ENCODE measurements at regions not wholly inside any gene's neighbourhood (a gene's known extent, or its start where the extent isn't known, plus 50 kb on each side); places are given as distances from the start of the nearest gene placed in this dataset.

- Histone ChIP-seq H3K4me2 (ENCODE audit: low read length, poor library complexity, severe bottlenecking) (no peak overlapping the region), H2BK12ac (ENCODE audit: low read length in 2 of 2) (peak overlapping the region in 1 of 2 experiments; percentile 74), H3K18ac (ENCODE audit: low read depth in 1 of 2, low read length in 2 of 2) (no peak overlapping the region), H3K4ac (ENCODE audit: low read depth in 1 of 2, low read length in 2 of 2) (peak overlapping the region in 1 of 2 experiments; percentile 32), H3K14ac (ENCODE audit: low read length in 2 of 2) (no peak overlapping the region), H4K91ac (ENCODE audit: low read length) (peak overlapping the region; percentile 28), H3K23ac (ENCODE audit: low read length in 2 of 2) (no peak overlapping the region), H3K27ac (ENCODE audit: low read length, poor library complexity, severe bottlenecking) (no peak overlapping the region), H3K4me3 (ENCODE audit: insufficient read depth in 1 of 2, low read depth in 1 of 2, low read length in 2 of 2) (no peak overlapping the region), H2AK5ac (ENCODE audit: low read length, severe bottlenecking) (no peak overlapping the region), H3K36me3 (ENCODE audit: control insufficient read depth in 1 of 2, insufficient read depth in 2 of 2, low read depth in 1 of 2, low read length in 2 of 2) (no peaks in the 10 kb centered on the region), H2AFZ (ENCODE audit: low read depth, low read length) (no peak overlapping the region), H3K4me1 (ENCODE audit: control insufficient read depth, insufficient read depth, low read depth, low read length) (peaks cover 7% of the 10 kb centered on the region), H3K9me3 (ENCODE audit: control insufficient read depth, low read length) (no peaks in the 10 kb centered on the region), H2BK15ac (ENCODE audit: low read depth, poor library complexity, severe bottlenecking) (no peak overlapping the region), H2BK5ac (ENCODE audit: low read depth, low read length, poor library complexity, severe bottlenecking) (no peak overlapping the region), H3K79me1 (replicated peaks; ENCODE audit: low read length, poor library complexity, severe bottlenecking) (no peaks in the 10 kb centered on the region), H3K27me3 (ENCODE audit: control insufficient read depth in 1 of 2, insufficient read depth in 1 of 2, low read length in 2 of 2) (no peaks in the 10 kb centered on the region), H3K9ac (ENCODE audit: low read length) (no peak overlapping the region), H2BK120ac (ENCODE audit: low read depth, low read length) (no peak overlapping the region), H4K8ac (ENCODE audit: low read length) (no peak overlapping the region)
- 87% methylated on average over 5 of the region's 5 CpGs for WGBS
- DNase-seq, result no peak
Measured at GRCh38 chr20:50277064-50277415, 86.4 kb downstream of the CEBPB start.

GRCh38 chr20:50277460-50278376, 87.1 kb downstream of the CEBPB start:
- peak overlapping the region; percentile 65 for H3K9ac ChIP-seq (ENCODE audit: low read length)
- H2BK12ac ChIP-seq (ENCODE audit: low read length in 2 of 2), result peak overlapping the region; percentile 69 to 81
- peak overlapping the region; percentile 4 to 42 for H3K4ac ChIP-seq (ENCODE audit: low read depth in 1 of 2, low read length in 2 of 2)
- no peak overlapping the region for H2AFZ ChIP-seq (ENCODE audit: low read depth, low read length)
- peaks cover 7% of the 10 kb centered on the region for H3K4me1 ChIP-seq (ENCODE audit: control insufficient read depth, insufficient read depth, low read depth, low read length)
- H3K36me3 ChIP-seq (ENCODE audit: control insufficient read depth in 1 of 2, insufficient read depth in 2 of 2, low read depth in 1 of 2, low read length in 2 of 2), result no peaks in the 10 kb centered on the region
- 94% methylated on average over 14 of the region's 16 CpGs for WGBS
- no peak overlapping the region for H3K4me2 ChIP-seq (ENCODE audit: low read length, poor library complexity, severe bottlenecking)
- H4K91ac ChIP-seq (ENCODE audit: low read length), result peak overlapping the region; percentile 90
- no peak overlapping the region for H2BK5ac ChIP-seq (ENCODE audit: low read depth, low read length, poor library complexity, severe bottlenecking)
- H3K27ac ChIP-seq (ENCODE audit: low read length, poor library complexity, severe bottlenecking), result no peak overlapping the region
- H2BK120ac ChIP-seq (ENCODE audit: low read depth, low read length), result peak overlapping the region; percentile 20
- H3K27me3 ChIP-seq (ENCODE audit: control insufficient read depth in 1 of 2, insufficient read depth in 1 of 2, low read length in 2 of 2), result no peaks in the 10 kb centered on the region
- H3K9me3 ChIP-seq (ENCODE audit: control insufficient read depth, low read length), result no peaks in the 10 kb centered on the region
- H3K79me1 ChIP-seq (replicated peaks; ENCODE audit: low read length, poor library complexity, severe bottlenecking), result no peaks in the 10 kb centered on the region
- peak overlapping the region; percentile 78 for H2BK15ac ChIP-seq (ENCODE audit: low read depth, poor library complexity, severe bottlenecking)
- peak overlapping the region in 1 of 2 experiments; percentile 27 for H3K14ac ChIP-seq (ENCODE audit: low read length in 2 of 2)
- H2AK5ac ChIP-seq (ENCODE audit: low read length, severe bottlenecking), result no peak overlapping the region
- H3K18ac ChIP-seq (ENCODE audit: low read depth in 1 of 2, low read length in 2 of 2), result peak overlapping the region; percentile 9 to 74
- DNase-seq, result peak; percentile 34
- peak overlapping the region; percentile 49 for H4K8ac ChIP-seq (ENCODE audit: low read length)
- H3K23ac ChIP-seq (ENCODE audit: low read length in 2 of 2), result no peak overlapping the region
- no peak overlapping the region for H3K4me3 ChIP-seq (ENCODE audit: insufficient read depth in 1 of 2, low read depth in 1 of 2, low read length in 2 of 2)

GRCh38 chr20:50278377-50278683, 87.7 kb downstream of the CEBPB start:
- peak overlapping the region in 1 of 2 experiments; percentile 45 for H3K4ac ChIP-seq (ENCODE audit: low read depth in 1 of 2, low read length in 2 of 2)
- peak overlapping the region; percentile 9 for H2BK120ac ChIP-seq (ENCODE audit: low read depth, low read length)
- H3K4me3 ChIP-seq (ENCODE audit: insufficient read depth in 1 of 2, low read depth in 1 of 2, low read length in 2 of 2), result no peak overlapping the region
- H3K36me3 ChIP-seq (ENCODE audit: control insufficient read depth in 1 of 2, insufficient read depth in 2 of 2, low read depth in 1 of 2, low read length in 2 of 2), result no peaks in the 10 kb centered on the region
- peak overlapping the region; percentile 65 for H3K9ac ChIP-seq (ENCODE audit: low read length)
- peak overlapping the region; percentile 75 to 90 for H3K18ac ChIP-seq (ENCODE audit: low read depth in 1 of 2, low read length in 2 of 2)
- no peaks in the 10 kb centered on the region for H3K27me3 ChIP-seq (ENCODE audit: control insufficient read depth in 1 of 2, insufficient read depth in 1 of 2, low read length in 2 of 2)
- no peak overlapping the region for H3K27ac ChIP-seq (ENCODE audit: low read length, poor library complexity, severe bottlenecking)
- H2BK12ac ChIP-seq (ENCODE audit: low read length in 2 of 2), result peak overlapping the region; percentile 72 to 85
- H3K14ac ChIP-seq (ENCODE audit: low read length in 2 of 2), result peak overlapping the region in 1 of 2 experiments; percentile 35
- DNase-seq, result no peak
- H3K23ac ChIP-seq (ENCODE audit: low read length in 2 of 2), result no peak overlapping the region
- no peak overlapping the region for H2BK15ac ChIP-seq (ENCODE audit: low read depth, poor library complexity, severe bottlenecking)
- H4K8ac ChIP-seq (ENCODE audit: low read length), result no peak overlapping the region
- peaks cover 10% of the 10 kb centered on the region for H3K4me1 ChIP-seq (ENCODE audit: control insufficient read depth, insufficient read depth, low read depth, low read length)
- peak overlapping the region; percentile 61 for H4K91ac ChIP-seq (ENCODE audit: low read length)
- H3K4me2 ChIP-seq (ENCODE audit: low read length, poor library complexity, severe bottlenecking), result no peak overlapping the region
- H2AK5ac ChIP-seq (ENCODE audit: low read length, severe bottlenecking), result no peak overlapping the region
- no peaks in the 10 kb centered on the region for H3K9me3 ChIP-seq (ENCODE audit: control insufficient read depth, low read length)
- no peak overlapping the region for H2BK5ac ChIP-seq (ENCODE audit: low read depth, low read length, poor library complexity, severe bottlenecking)
- no peaks in the 10 kb centered on the region for H3K79me1 ChIP-seq (replicated peaks; ENCODE audit: low read length, poor library complexity, severe bottlenecking)
- 84% methylated on average over 5 of the region's 5 CpGs for WGBS
- H2AFZ ChIP-seq (ENCODE audit: low read depth, low read length), result no peak overlapping the region

GRCh38 chr20:50278684-50279531, 88.3 kb downstream of the CEBPB start:
- H3K4me3 ChIP-seq (ENCODE audit: insufficient read depth in 1 of 2, low read depth in 1 of 2, low read length in 2 of 2), result no peak overlapping the region
- H3K79me1 ChIP-seq (replicated peaks; ENCODE audit: low read length, poor library complexity, severe bottlenecking), result no peaks in the 10 kb centered on the region
- H3K23ac ChIP-seq (ENCODE audit: low read length in 2 of 2), result no peak overlapping the region
- H2BK15ac ChIP-seq (ENCODE audit: low read depth, poor library complexity, severe bottlenecking), result peak overlapping the region; percentile 29
- H3K9ac ChIP-seq (ENCODE audit: low read length), result peak overlapping the region; percentile 65
- peak overlapping the region; percentile 68 for H4K8ac ChIP-seq (ENCODE audit: low read length)
- peak overlapping the region in 1 of 2 experiments; percentile 53 for H3K14ac ChIP-seq (ENCODE audit: low read length in 2 of 2)
- 78% methylated on average over 17 of the region's 17 CpGs for WGBS
- H4K91ac ChIP-seq (ENCODE audit: low read length), result peak overlapping the region; percentile 61
- H2BK120ac ChIP-seq (ENCODE audit: low read depth, low read length), result no peak overlapping the region
- no peak overlapping the region for H2BK5ac ChIP-seq (ENCODE audit: low read depth, low read length, poor library complexity, severe bottlenecking)
- no peaks in the 10 kb centered on the region for H3K27me3 ChIP-seq (ENCODE audit: control insufficient read depth in 1 of 2, insufficient read depth in 1 of 2, low read length in 2 of 2)
- no peak overlapping the region for H2AK5ac ChIP-seq (ENCODE audit: low read length, severe bottlenecking)
- no peak overlapping the region for H3K4me2 ChIP-seq (ENCODE audit: low read length, poor library complexity, severe bottlenecking)
- H3K4ac ChIP-seq (ENCODE audit: low read depth in 1 of 2, low read length in 2 of 2), result peak overlapping the region; percentile 45 to 48
- no peaks in the 10 kb centered on the region for H3K36me3 ChIP-seq (ENCODE audit: control insufficient read depth in 1 of 2, insufficient read depth in 2 of 2, low read depth in 1 of 2, low read length in 2 of 2)
- no peaks in the 10 kb centered on the region for H3K9me3 ChIP-seq (ENCODE audit: control insufficient read depth, low read length)
- peak; percentile 80 for DNase-seq
- peak overlapping the region; percentile 72 to 85 for H2BK12ac ChIP-seq (ENCODE audit: low read length in 2 of 2)
- H3K18ac ChIP-seq (ENCODE audit: low read depth in 1 of 2, low read length in 2 of 2), result peak overlapping the region; percentile 75 to 90
- H3K4me1 ChIP-seq (ENCODE audit: control insufficient read depth, insufficient read depth, low read depth, low read length), result peaks cover 15% of the 10 kb centered on the region
- H3K27ac ChIP-seq (ENCODE audit: low read length, poor library complexity, severe bottlenecking), result no peak overlapping the region
- H2AFZ ChIP-seq (ENCODE audit: low read depth, low read length), result no peak overlapping the region

All from mesenchymal stem cell (in vitro differentiated cells and primary cell).